Kidney (tissue), 13 donors: ENCODE measurements at regions not wholly inside any gene's neighbourhood (a gene's known extent, or its start where the extent isn't known, plus 50 kb on each side); places are given as distances from the start of the nearest gene placed in this dataset.

Experiments
- DNase-seq, 5 donors: peaks; one replicate each; pipeline ENCODE4 v3.0.0-alpha.2; 2013 to 2020
- FAIRE-seq: peaks from 2 replicates; lab custom pipeline; 2012; peaks lifted over from hg19 to GRCh38; lab: Jason Lieb, UNC
- H3K27ac ChIP-seq, 2 donors: one replicate each; pipeline ENCODE4 v1.7.0; 2013; ENCODE audit warnings: low read depth in 2 of 2, low read length in 2 of 2, inconsistent platforms in 1 of 2
- H3K27me3 ChIP-seq: one replicate; pipeline ENCODE4 v1.7.1; 2013; ENCODE audit warnings: low read length, inconsistent platforms; ENCODE audit not compliant: control insufficient read depth, insufficient read depth
- H3K36me3 ChIP-seq, 3 donors: one replicate each; pipeline versions ENCODE4 v1.7.0 to v1.7.1; 2013; ENCODE audit warnings: low read length in 3 of 3, control low read depth in 1 of 3, inconsistent platforms in 1 of 3; ENCODE audit not compliant: insufficient read depth in 3 of 3, control insufficient read depth in 2 of 3
- H3K4me1 ChIP-seq, 3 donors: one replicate each; pipeline versions ENCODE4 v1.7.0 to v1.7.1; 2013; ENCODE audit warnings: low read length in 3 of 3, inconsistent platforms in 1 of 3, low read depth in 1 of 3; ENCODE audit not compliant: control insufficient read depth in 2 of 3, insufficient read depth in 2 of 3
- H3K4me3 ChIP-seq, 3 donors: one replicate each; pipeline versions ENCODE4 v1.7.0 to v1.8.1; 2013; ENCODE audit warnings: low read length in 3 of 3, control low read depth in 1 of 3, inconsistent platforms in 1 of 3
- H3K9ac ChIP-seq, 3 donors: one replicate each; pipeline versions ENCODE4 v1.7.0 to v1.7.1; 2013; ENCODE audit warnings: low read length in 3 of 3, control low read depth in 1 of 3, inconsistent platforms in 1 of 3
- H3K9me3 ChIP-seq, 3 donors: one replicate each; pipeline versions ENCODE4 v1.7.0 to v1.7.1; 2013; ENCODE audit warnings: low read length in 3 of 3, control low read depth in 1 of 3, inconsistent platforms in 1 of 3; ENCODE audit not compliant: control insufficient read depth in 2 of 3, insufficient read depth in 1 of 3
- intact Hi-C: fragments of 100-400 bp; cut with DNase I; formaldehyde crosslinking; loops from one replicate; pipeline ENCODE4 v1.11.1; 2022
- TF ChIP-seq, protein P1 (sequence below): IDR thresholded peaks from 3 replicates; pipeline ENCODE4 v1.5.1; 2012; ENCODE audit warnings: mild to moderate bottlenecking, moderate library complexity, borderline replicate concordance; ENCODE audit not compliant: insufficient read depth; ENCODE audit errors: extremely low read depth
- donor health status: control.
- donor health status: control.
- donor health status: control.
- donor health status: control.
- donor health status: control.
- donor health status: DM: yes; HTN: yes; CAD: no.
- donor health status: Normal renal cell carcinoma (clear cell type).

DNA sequence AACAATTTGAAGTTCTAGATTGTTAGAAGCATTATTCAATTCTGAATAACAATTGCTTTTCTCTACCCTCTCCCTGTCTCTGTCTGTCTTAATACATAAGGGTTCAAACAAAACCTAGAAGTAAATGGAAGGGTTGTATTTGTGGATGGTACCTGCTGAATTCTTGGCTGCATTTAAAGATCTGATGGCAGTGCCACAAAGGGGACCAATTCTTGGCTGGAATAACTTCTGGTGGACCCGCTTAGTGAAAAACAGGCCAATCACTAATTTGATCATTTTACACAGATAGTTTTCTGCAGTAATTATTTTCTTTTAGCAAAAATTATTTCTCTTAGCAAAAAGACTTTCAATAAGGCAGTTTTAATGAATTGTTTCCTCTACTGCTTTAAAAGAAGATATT, 353.5 kb downstream of the MYCN start:
- Histone ChIP-seq H3K9ac (no peak overlapping the region), H3K4me1 (no peaks in the 10 kb centered on the region), H3K27me3 (no peaks in the 10 kb centered on the region), H3K4me3 (no peak overlapping the region), H3K27ac (no peak overlapping the region), H3K9me3 (no peaks in the 10 kb centered on the region), H3K36me3 (no peaks in the 10 kb centered on the region)
- intact Hi-C loops, result no loop called here
- FAIRE-seq (no peak), DNase-seq (no peak)
- TF ChIP-seq, protein P1, sequence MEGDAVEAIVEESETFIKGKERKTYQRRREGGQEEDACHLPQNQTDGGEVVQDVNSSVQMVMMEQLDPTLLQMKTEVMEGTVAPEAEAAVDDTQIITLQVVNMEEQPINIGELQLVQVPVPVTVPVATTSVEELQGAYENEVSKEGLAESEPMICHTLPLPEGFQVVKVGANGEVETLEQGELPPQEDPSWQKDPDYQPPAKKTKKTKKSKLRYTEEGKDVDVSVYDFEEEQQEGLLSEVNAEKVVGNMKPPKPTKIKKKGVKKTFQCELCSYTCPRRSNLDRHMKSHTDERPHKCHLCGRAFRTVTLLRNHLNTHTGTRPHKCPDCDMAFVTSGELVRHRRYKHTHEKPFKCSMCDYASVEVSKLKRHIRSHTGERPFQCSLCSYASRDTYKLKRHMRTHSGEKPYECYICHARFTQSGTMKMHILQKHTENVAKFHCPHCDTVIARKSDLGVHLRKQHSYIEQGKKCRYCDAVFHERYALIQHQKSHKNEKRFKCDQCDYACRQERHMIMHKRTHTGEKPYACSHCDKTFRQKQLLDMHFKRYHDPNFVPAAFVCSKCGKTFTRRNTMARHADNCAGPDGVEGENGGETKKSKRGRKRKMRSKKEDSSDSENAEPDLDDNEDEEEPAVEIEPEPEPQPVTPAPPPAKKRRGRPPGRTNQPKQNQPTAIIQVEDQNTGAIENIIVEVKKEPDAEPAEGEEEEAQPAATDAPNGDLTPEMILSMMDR, result no peak

DNA sequence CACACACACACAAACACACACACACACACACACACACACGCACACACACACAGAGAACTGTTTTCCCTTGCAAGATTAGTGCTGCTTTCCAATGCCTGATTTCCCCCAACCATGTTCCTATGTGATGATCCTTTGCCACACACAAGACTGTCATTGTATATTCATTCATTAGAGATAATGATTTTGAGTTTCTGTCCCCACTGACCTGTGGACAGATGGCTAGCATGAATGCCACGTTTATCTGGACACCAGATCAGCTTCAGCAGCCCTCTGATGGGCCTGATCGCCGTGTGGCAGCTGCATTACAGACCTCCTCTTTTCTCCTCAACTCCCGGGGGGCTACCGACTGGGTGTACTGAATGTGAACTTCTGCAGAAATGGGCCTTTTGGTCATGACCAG, 353.0 kb downstream of the MYCN start:
- TF ChIP-seq, protein P1, result no peak
- no peak for FAIRE-seq
- intact Hi-C loops, result no loop called here
- H3K27me3 ChIP-seq, result no peaks in the 10 kb centered on the region
- H3K27ac ChIP-seq, result no peak overlapping the region
- H3K9ac ChIP-seq, result no peak overlapping the region
- H3K9me3 ChIP-seq, result no peaks in the 10 kb centered on the region
- H3K4me3 ChIP-seq, result no peak overlapping the region
- H3K4me1 ChIP-seq, result no peaks in the 10 kb centered on the region
- no peak for DNase-seq
- no peaks in the 10 kb centered on the region for H3K36me3 ChIP-seq

DNA sequence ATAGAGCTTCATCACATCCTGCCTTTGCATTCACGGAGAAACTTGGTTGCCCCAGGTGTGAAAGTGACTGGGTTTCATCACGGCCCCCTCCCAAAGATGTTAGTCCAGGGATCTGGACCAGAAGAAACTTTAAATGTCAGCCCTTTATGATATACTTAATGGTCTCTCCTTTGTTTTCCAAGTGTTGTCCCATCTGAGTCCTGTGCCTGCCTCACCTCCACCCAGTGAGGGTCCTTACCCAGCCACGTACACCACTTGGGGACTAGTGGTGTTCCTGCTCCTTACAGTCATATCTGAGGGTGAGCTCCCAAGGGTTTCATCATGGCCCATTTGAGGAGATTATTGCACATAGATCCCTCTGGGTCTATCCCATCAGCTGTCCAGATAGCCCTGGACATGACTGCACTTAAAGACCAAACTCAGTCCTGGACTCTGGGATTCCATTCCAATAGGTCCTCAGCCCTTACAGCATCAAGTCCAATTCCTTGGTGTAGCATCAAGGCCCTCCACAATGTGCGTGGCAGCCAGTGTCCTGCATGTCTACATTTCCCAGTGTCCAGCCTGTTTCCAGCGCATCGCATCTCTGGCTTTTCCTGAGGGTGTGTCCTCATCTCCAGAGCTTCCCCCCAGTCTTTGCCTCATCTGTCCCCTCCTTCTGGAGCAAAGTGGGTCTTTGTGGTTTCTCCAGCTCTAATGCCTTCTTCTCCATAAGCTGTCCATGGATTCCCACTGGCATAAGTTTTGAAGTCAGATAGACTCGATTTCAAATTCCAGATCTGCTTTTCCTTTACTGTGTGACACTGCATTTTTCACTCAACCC, 351.6 kb downstream of the MYCN start:
- FAIRE-seq, result no peak
- TF ChIP-seq, protein P1, result no peak
- DNase-seq, result no peak
- no peaks in the 10 kb centered on the region for H3K4me1 ChIP-seq
- no peak overlapping the region for H3K27ac ChIP-seq
- no peaks in the 10 kb centered on the region for H3K9me3 ChIP-seq
- no peak overlapping the region for H3K9ac ChIP-seq
- H3K36me3 ChIP-seq, result no peaks in the 10 kb centered on the region
- intact Hi-C loops, result no loop called here
- H3K4me3 ChIP-seq, result no peak overlapping the region
- H3K27me3 ChIP-seq, result no peaks in the 10 kb centered on the region
